ENCODE measurements at regions not wholly inside any gene's neighbourhood (a gene's known extent, or its start where the extent isn't known, plus 50 kb on each side); places are given as distances from the start of the nearest gene placed in this dataset.

- no peaks in the 10 kb centered on the region for H3K36me3 ChIP-seq (ENCODE audit: low read depth, missing control alignments)
- no peaks in the 10 kb centered on the region for H3K9me3 ChIP-seq
- no peaks in the 10 kb centered on the region for H3K27me3 ChIP-seq
- H3K27ac ChIP-seq: no peak overlapping the region
- no peak overlapping the region for H3K4me3 ChIP-seq
- intact Hi-C loops (cut with DNase I; ENCODE audit: low total_unique reads): no loop called here
- DNase-seq: no peak
- TF ChIP-seq POLR2A (IDR thresholded peaks at IDR 0.05) (no peak), CTCF (IDR thresholded peaks at IDR 0.05) (no peak)
- 86 to 88% methylated on average over 15 of the region's 15 CpGs for WGBS, 2 donors
- H3K4me1 ChIP-seq: no peaks in the 10 kb centered on the region
Measured at GRCh38 chr14:95008445-95009217, 148.7 kb downstream of the DICER1 start.

- Histone ChIP-seq H3K4me3 (no peak overlapping the region), H3K27me3 (no peaks in the 10 kb centered on the region), H3K27ac (no peak overlapping the region), H3K36me3 (ENCODE audit: low read depth, missing control alignments) (no peaks in the 10 kb centered on the region), H3K4me1 (no peaks in the 10 kb centered on the region), H3K9me3 (no peaks in the 10 kb centered on the region)
- DNase-seq: no peak
- 93% methylated on average over 7 of the region's 7 CpGs for WGBS, 2 donors
- TF ChIP-seq CTCF (IDR thresholded peaks at IDR 0.05): no peak
- TF ChIP-seq POLR2A (IDR thresholded peaks at IDR 0.05): no peak
- intact Hi-C loops (cut with DNase I; ENCODE audit: low total_unique reads): no loop called here
Measured at GRCh38 chr14:95007921-95008320, 149.4 kb downstream of the DICER1 start.

GRCh38 chr14:95006479-95006878, 150.8 kb downstream of the DICER1 start:
- Histone ChIP-seq H3K36me3 (ENCODE audit: low read depth, missing control alignments) (no peaks in the 10 kb centered on the region), H3K27me3 (no peaks in the 10 kb centered on the region), H3K9me3 (no peaks in the 10 kb centered on the region), H3K4me1 (no peaks in the 10 kb centered on the region), H3K27ac (no peak overlapping the region), H3K4me3 (no peak overlapping the region)
- no peak for TF ChIP-seq POLR2A (IDR thresholded peaks at IDR 0.05)
- TF ChIP-seq CTCF (IDR thresholded peaks at IDR 0.05): no peak
- DNase-seq: no peak
- WGBS, 2 donors: 95 to 98% methylated on average over 4 of the region's 4 CpGs
- intact Hi-C loops (cut with DNase I; ENCODE audit: low total_unique reads): no loop called here

- H3K9me3 ChIP-seq: no peaks in the 10 kb centered on the region
Measured at GRCh38 chr14:95006051-95006450, 151.3 kb downstream of the DICER1 start.

More at GRCh38 chr14:95006051-95006450, 151.3 kb downstream of the DICER1 start:
- H3K27ac ChIP-seq: no peak overlapping the region
- no peaks in the 10 kb centered on the region for H3K36me3 ChIP-seq (ENCODE audit: low read depth, missing control alignments)
- TF ChIP-seq CTCF (IDR thresholded peaks at IDR 0.05) (no peak), POLR2A (IDR thresholded peaks at IDR 0.05) (no peak)
- no peak for DNase-seq
- no peaks in the 10 kb centered on the region for H3K4me1 ChIP-seq
- 95 to 100% methylated on average over 3 of the region's 3 CpGs for WGBS, 2 donors
- intact Hi-C loops (cut with DNase I; ENCODE audit: low total_unique reads): no loop called here
- H3K4me3 ChIP-seq: no peak overlapping the region
- no peaks in the 10 kb centered on the region for H3K27me3 ChIP-seq
